Astrocyte of the cerebellum (primary cell): ENCODE measurements at regions not wholly inside any gene's neighbourhood (a gene's known extent, or its start where the extent isn't known, plus 50 kb on each side); places are given as distances from the start of the nearest gene placed in this dataset.

Experiments
- DNase-seq: peaks from one replicate; pipeline ENCODE4 v3.0.0-alpha.2; 2011; ENCODE audit warnings: low read depth
- H3K4me3 ChIP-seq: 2 replicates; pipeline ENCODE4 v1.5.1; 2011; ENCODE audit warnings: mild to moderate bottlenecking, low read depth, low read length, moderate library complexity
- in situ Hi-C: cut with HindIII; loops from 2 replicates; pipeline ENCODE4 v1.10.0; 2017; ENCODE audit warnings: low sequenced_read_pairs
- TF ChIP-seq, protein P1 (sequence below): IDR thresholded peaks from 2 replicates; pipeline ENCODE4 v1.5.1; 2012; ENCODE audit warnings: low read length, low read depth, moderate library complexity, mild to moderate bottlenecking; ENCODE audit errors: missing control alignments

DNA sequence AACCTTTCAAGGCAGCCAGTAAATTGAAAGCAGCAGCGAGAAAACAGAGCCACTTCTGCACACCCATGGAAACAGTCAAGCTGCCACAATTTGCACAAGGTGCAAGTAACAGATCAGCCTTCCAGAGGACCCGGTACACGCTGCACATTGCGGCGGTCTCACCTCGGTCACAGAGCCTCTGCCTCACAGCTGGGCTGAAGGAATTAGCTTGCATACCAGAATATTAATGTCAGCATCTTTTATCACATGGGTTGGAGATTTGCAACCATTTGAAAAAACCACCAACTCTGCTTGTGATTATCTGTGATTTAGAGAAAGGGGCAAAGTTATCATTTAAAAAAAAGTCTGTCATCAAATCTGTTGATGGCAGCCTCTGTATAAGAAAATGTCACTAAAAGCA is 330.5 kb upstream of the TCF4 start:
- DNase-seq, result no peak
- H3K4me3 ChIP-seq, result no peak overlapping the region
- in situ Hi-C loops, result no loop called here
- TF ChIP-seq, protein P1, sequence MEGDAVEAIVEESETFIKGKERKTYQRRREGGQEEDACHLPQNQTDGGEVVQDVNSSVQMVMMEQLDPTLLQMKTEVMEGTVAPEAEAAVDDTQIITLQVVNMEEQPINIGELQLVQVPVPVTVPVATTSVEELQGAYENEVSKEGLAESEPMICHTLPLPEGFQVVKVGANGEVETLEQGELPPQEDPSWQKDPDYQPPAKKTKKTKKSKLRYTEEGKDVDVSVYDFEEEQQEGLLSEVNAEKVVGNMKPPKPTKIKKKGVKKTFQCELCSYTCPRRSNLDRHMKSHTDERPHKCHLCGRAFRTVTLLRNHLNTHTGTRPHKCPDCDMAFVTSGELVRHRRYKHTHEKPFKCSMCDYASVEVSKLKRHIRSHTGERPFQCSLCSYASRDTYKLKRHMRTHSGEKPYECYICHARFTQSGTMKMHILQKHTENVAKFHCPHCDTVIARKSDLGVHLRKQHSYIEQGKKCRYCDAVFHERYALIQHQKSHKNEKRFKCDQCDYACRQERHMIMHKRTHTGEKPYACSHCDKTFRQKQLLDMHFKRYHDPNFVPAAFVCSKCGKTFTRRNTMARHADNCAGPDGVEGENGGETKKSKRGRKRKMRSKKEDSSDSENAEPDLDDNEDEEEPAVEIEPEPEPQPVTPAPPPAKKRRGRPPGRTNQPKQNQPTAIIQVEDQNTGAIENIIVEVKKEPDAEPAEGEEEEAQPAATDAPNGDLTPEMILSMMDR, result no peak

DNA sequence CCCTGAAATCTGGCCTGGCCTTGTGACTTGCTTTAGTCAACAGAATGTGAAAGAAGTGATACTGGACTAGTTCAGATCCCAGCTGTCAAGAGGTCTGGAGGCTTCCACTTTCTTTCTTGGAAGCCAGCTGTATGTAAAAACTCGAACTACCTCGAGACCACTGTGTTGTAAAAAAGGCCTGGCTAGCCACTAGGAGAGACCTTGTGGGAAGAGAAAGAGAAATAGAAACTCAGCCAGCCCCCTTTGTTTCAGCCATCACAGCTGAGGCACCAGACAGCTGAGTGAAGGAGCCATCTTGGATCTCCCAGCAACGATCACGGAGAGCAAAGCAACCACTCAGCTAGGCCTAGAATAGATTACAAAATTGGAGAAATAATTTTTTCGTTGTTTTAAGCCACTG is 324.9 kb upstream of the TCF4 start:
- H3K4me3 ChIP-seq, result no peak overlapping the region
- TF ChIP-seq, protein P1, result no peak
- no peak for DNase-seq
- in situ Hi-C loops, result no loop called here

DNA sequence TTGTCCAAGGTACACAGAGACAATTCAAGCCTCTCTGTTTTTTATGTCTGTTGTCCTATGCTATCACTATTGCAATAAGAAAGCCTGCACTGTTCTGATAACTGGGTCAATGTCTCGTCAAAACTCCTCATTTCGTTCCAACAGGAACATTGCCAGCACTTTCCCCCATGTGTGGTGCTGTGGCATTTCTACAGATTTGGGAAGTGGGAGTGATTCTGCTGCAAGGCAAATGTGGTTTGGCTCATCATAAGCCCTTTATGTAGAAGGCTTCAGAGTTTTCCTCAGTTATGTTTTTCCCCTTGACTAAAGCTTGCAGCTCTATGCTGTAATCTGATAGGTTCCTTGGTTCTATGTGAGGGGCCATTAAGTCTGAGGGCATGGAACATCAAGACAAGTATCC is 324.1 kb upstream of the TCF4 start:
- TF ChIP-seq, protein P1, result no peak
- in situ Hi-C loops, result no loop called here
- no peak overlapping the region for H3K4me3 ChIP-seq
- no peak for DNase-seq

DNA sequence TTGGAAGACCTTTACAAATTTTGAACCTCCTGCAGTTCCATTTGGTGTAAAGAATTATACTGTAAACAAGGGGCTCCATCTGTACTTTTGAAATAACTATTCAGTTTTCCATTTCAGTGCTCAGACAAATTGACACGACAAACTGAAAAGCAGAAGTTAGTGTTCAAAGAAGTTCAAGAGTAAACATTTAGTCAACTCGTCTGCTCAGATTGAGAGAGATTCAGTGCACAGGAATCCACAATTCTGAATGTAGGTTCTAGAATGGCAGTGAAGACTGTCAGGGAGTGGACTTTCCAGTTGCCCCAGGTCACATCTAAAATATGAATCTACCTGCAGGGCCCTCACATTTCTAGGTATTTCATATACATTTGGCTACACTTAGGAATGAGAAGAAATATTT is 322.3 kb upstream of the TCF4 start:
- no peak overlapping the region for H3K4me3 ChIP-seq
- in situ Hi-C loops, result no loop called here
- TF ChIP-seq, protein P1, result no peak
- no peak for DNase-seq

DNA sequence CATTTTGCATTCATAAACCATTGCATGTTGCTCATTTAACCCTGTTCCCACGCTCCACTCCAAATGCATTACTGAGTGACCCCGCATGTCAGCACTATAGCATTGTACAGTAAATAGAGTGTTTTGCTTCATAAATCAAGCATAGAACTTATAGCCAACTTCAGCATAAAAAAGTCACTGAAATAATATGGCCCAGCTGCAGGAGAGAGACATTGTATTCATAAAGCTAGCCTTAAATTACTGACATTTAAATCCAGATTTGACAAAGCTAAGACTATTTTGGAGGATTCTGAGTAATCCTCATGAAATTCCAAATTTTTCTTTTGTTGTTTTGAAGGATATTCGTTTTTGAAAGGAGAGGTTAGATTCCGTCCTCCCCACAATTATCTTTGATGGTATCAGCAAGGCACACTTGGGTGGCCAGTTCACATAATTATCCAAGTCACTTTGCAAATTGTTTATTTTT is 320.9 kb upstream of the TCF4 start:
- no peak overlapping the region for H3K4me3 ChIP-seq

DNA sequence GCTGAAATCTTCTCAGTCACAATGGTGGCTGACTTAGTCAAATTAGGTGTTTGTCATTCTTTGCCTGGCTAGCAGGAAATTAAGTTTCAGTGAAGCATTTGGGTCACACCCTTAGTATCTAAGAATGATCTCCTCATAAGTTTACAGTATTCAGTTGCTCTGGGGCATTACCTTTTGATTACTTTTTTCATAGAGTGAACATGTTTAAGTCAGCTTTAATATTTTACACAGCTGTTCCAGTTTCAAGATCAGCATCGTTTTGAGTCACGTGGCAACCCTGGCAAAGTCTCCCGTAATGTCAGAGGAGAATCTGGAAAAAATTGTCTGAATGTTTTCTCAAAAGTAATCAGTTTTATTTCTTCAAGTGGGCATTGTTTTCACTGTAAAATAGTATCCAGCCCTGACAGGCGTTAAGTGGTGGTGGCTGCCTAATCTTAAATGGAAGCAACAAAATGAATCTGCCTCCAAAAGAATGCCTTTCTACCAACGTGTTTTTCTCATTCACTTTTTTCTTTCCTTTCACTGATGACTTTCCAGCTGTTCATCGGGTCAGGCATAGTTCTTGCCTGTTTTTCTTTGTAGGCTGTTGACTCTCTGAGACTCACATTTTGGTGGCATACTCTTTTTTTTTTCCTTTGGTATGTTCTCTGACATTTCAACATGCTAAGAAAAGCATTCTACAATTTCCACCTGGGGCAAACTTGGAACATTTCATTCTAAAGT is 319.6 kb upstream of the TCF4 start:
- DNase-seq, result no peak
- no peak overlapping the region for H3K4me3 ChIP-seq
- in situ Hi-C loops, result no loop called here
- TF ChIP-seq, protein P1, result no peak

More for the DNA sequence above, 320.9 kb upstream of the TCF4 start:
- in situ Hi-C loops, result no loop called here
- no peak for DNase-seq
- TF ChIP-seq, protein P1, result no peak
